SK-N-SH (cell line): ENCODE measurements at regions not wholly inside any gene's neighbourhood (a gene's known extent, or its start where the extent isn't known, plus 50 kb on each side); places are given as distances from the start of the nearest gene placed in this dataset.

Experiments
- CTCF ChIA-PET: fragments of 300-600, 350-600 bp; formaldehyde crosslinking; extraction: SDS; loops from one replicate; lab custom pipeline; 2021; lab: Yijun Ruan, JAX
- POLR2A ChIA-PET: fragments of 350-600 bp; sonication (Branson Sonifier 250); formaldehyde crosslinking; extraction: SDS; loops from one replicate; lab custom pipeline; 2020; ENCODE audit warnings: antibody characterized with exemption, inconsistent platforms; lab: Yijun Ruan, JAX
- DNase-seq: peaks from one replicate; pipeline ENCODE4 v3.0.0; 2012
- H2AFZ ChIP-seq: fragments of 200-600 bp; sonication (generic); 2 replicates; pipeline ENCODE4 v1.8.1; 2016; ENCODE audit warnings: antibody characterized with exemption, mild to moderate bottlenecking, low read depth
- H3F3A ChIP-seq: fragments of 200-600 bp; sonication (generic); replicated peaks from 2 replicates; pipeline ENCODE3; 2016; ENCODE audit warnings: antibody characterized with exemption, mild to moderate bottlenecking; ENCODE audit not compliant: insufficient read depth
- H3K27ac ChIP-seq, 2 experiments: fragments of 200-500 bp in 1 of 2; fragments of 200-600 bp in 1 of 2; sonication (Bioruptor generic) in 1 of 2; sonication (generic), shearing (Covaris generic) in 1 of 2; 2 replicates each; pipeline versions ENCODE4 v1.5.1 to v1.6.1; 2014 to 2016; ENCODE audit warnings: low read depth in 2 of 2, inconsistent platforms in 1 of 2, low read length in 1 of 2, mild to moderate bottlenecking in 1 of 2, mixed read lengths in 1 of 2
- H3K27me3 ChIP-seq: fragments of 200-600 bp; sonication (generic), shearing (Covaris generic); 2 replicates; pipeline ENCODE4 v1.6.1; 2016; ENCODE audit warnings: mixed run types; ENCODE audit not compliant: insufficient read depth
- H3K36me3 ChIP-seq, 2 experiments: fragments of 200-500 bp in 1 of 2; fragments of 200-600 bp in 1 of 2; sonication (Bioruptor generic) in 1 of 2; sonication (generic) in 1 of 2; replicated peaks in 1 of 2; 2 replicates each; pipeline versions ENCODE3 to v1.5.1; 2014 to 2016; ENCODE audit warnings: low read length in 1 of 2, mild to moderate bottlenecking in 1 of 2; ENCODE audit not compliant: insufficient read depth in 2 of 2, control insufficient read depth in 1 of 2
- H3K4me1 ChIP-seq, 2 experiments: fragments of 200-500 bp in 1 of 2; fragments of 200-600 bp in 1 of 2; sonication (Bioruptor generic) in 1 of 2; sonication (generic), shearing (Covaris generic) in 1 of 2; 2 replicates each; pipeline versions ENCODE4 v1.5.1 to v1.6.1; 2014 to 2016; ENCODE audit warnings: low read depth in 1 of 2, low read length in 1 of 2, mixed run types in 1 of 2; ENCODE audit not compliant: insufficient read depth in 2 of 2, control insufficient read depth in 1 of 2
- H3K4me2 ChIP-seq: fragments of 200-600 bp; sonication (generic), shearing (Covaris generic); 2 replicates; pipeline ENCODE4 v1.6.1; 2017; ENCODE audit warnings: mixed run types
- H3K4me3 ChIP-seq, 2 experiments: fragments of 200-500 bp in 1 of 2; fragments of 200-600 bp in 1 of 2; sonication (Bioruptor generic) in 1 of 2; sonication (generic), shearing (Covaris generic) in 1 of 2; 2 replicates each; pipeline versions ENCODE4 v1.5.1 to v1.8.1; 2014 to 2016; ENCODE audit warnings: low read depth in 2 of 2, inconsistent platforms in 1 of 2, low read length in 1 of 2, mild to moderate bottlenecking in 1 of 2, mixed read lengths in 1 of 2, moderate library complexity in 1 of 2
- H3K79me2 ChIP-seq: fragments of 200-600 bp; sonication (generic); 2 replicates; pipeline ENCODE4 v1.8.1; 2017; ENCODE audit warnings: mild to moderate bottlenecking; ENCODE audit not compliant: insufficient read depth
- H3K9ac ChIP-seq: fragments of 200-600 bp; sonication (generic); 2 replicates; pipeline ENCODE4 v1.6.1; 2017; ENCODE audit warnings: mixed run types
- H3K9me2 ChIP-seq: fragments of 200-600 bp; sonication (generic); 2 replicates; pipeline ENCODE4 v1.6.1; 2017; ENCODE audit warnings: mixed run types
- H3K9me3 ChIP-seq: fragments of 200-600 bp; sonication (generic); 2 replicates; pipeline ENCODE4 v1.6.1; 2017; ENCODE audit warnings: mixed run types, mild to moderate bottlenecking, moderate library complexity
- H4K20me1 ChIP-seq: fragments of 200-600 bp; sonication (generic); 2 replicates; pipeline ENCODE4 v1.6.1; 2017; ENCODE audit warnings: mild to moderate bottlenecking, mixed run types; ENCODE audit not compliant: insufficient read depth
- FOSL2 ChIP-seq: IDR thresholded peaks from 2 replicates; pipeline ENCODE4 v1.4.0; 2012; ENCODE audit warnings: low read depth, mild to moderate bottlenecking, moderate library complexity, borderline replicate concordance
- FOXJ3 ChIP-seq: sonication (generic); formaldehyde crosslinking; IDR thresholded peaks from 2 replicates; pipeline ENCODE4 v1.5.1; 2020; ENCODE audit warnings: mild to moderate bottlenecking, missing genetic modification reagents
- FOXM1 ChIP-seq: IDR thresholded peaks from 2 replicates; pipeline ENCODE4 v1.4.0; 2012; ENCODE audit warnings: low read depth, mild to moderate bottlenecking
- GATA2 ChIP-seq: sonication (generic); formaldehyde crosslinking; IDR thresholded peaks from 2 replicates; pipeline ENCODE4 v1.5.0; 2020; ENCODE audit warnings: mild to moderate bottlenecking, missing genetic modification reagents
- MAX ChIP-seq: IDR thresholded peaks from 2 replicates; pipeline ENCODE4 v1.4.0; 2012; ENCODE audit warnings: low read depth
- MEF2A ChIP-seq: IDR thresholded peaks from 2 replicates; pipeline ENCODE4 v1.4.0; 2012; ENCODE audit warnings: low read depth, borderline replicate concordance
- NFIC ChIP-seq: IDR thresholded peaks from 2 replicates; pipeline ENCODE4 v1.4.0; 2012; ENCODE audit warnings: borderline replicate concordance
- NRF1 ChIP-seq: IDR thresholded peaks from 2 replicates; pipeline ENCODE4 v1.6.1; 2012; ENCODE audit warnings: low read depth, mild to moderate bottlenecking, low read length
- RAD21 ChIP-seq: IDR thresholded peaks from 2 replicates; pipeline ENCODE4 v1.6.1; 2012; ENCODE audit warnings: mild to moderate bottlenecking, low read length
- SIN3A ChIP-seq: IDR thresholded peaks from 2 replicates; pipeline ENCODE4 v1.6.1; 2012; ENCODE audit warnings: low read depth, mild to moderate bottlenecking, low read length, moderate library complexity, borderline replicate concordance
- TCF12 ChIP-seq: IDR thresholded peaks from 2 replicates; pipeline ENCODE4 v1.4.0; 2012
- TEAD4 ChIP-seq: IDR thresholded peaks from 2 replicates; pipeline ENCODE4 v1.4.0; 2012; ENCODE audit warnings: mild to moderate bottlenecking, borderline replicate concordance; ENCODE audit not compliant: insufficient read depth
- USF1 ChIP-seq: IDR thresholded peaks from 2 replicates; pipeline ENCODE4 v1.4.0; 2012; ENCODE audit warnings: low read depth, borderline replicate concordance
- ZBTB33 ChIP-seq: IDR thresholded peaks from 2 replicates; pipeline ENCODE4 v1.4.0; 2012; ENCODE audit warnings: low read depth, borderline replicate concordance
- WGBS: methylation state at CpG from one replicate; pipeline ENCODE4 v1.1.6; 2017; ENCODE audit warnings: low lambda C conversion rate; 5-methylcytosine and 5-hydroxymethylcytosine counted together
- TF ChIP-seq, protein P1 (sequence below): IDR thresholded peaks from 2 replicates; pipeline ENCODE4 v1.6.1; 2012; ENCODE audit warnings: mild to moderate bottlenecking, low read depth, low read length, moderate library complexity

DNA sequence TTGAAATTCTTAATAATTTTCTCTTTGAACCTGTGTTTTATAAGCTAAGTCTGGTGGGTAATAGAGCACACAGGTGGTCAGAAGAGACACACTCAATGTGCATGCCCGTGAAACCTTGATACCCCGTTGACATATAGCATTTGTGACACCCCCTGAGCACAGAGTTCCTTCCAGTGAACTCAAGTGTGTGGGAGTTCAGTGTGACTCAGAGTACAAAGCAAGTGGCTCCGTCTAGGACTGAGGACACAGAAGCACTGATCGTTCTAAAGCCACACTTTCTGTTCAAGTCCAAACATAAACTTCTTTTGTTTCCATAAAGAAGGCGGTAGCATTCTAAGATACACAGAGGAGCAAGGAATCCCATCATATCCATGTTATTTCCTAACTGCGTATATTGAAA is 523.6 kb downstream of the PID1 start:
- POLR2A ChIA-PET = no interaction called here
- WGBS = 33% methylated on average over 6 of the region's 6 CpGs

DNA sequence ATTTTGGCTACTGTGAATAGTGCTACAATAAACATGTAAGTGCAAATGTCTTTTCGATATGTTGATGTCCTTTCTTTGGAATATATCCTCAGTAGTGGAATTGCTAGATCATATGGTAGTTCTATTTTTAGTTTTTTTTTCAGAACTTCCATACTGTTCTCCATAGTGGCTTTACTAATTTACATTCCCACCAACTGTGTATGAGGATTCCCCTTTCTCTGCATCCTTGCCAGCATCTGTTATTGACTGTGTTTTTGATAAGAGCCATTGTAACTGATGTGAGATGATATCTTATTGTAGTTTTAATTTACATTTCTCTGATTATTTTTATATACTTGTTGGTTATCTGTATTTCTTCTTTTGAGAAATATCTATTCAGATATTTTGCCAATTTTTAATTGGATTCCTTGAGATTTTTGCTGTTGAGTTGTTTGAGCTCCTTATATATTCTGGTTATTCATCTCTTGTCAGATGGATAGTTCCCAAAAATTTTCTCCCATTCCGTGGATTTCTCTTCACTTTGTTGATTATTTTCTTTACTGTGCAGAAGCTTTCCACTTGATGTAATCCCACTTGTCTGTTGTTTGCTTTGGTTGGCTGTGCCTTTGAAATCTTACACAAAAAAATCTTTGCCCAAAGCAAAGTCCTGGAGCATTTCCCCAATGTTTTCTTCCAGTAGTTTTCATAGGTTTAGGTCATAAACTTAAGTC is 532.3 kb downstream of the PID1 start:
- POLR2A ChIA-PET = no interaction called here
- WGBS = 24% methylated on average over 2 of the region's 2 CpGs

More for the DNA sequence above, 523.6 kb downstream of the PID1 start:
- Histone ChIP-seq H3K27me3 (no peaks in the 10 kb centered on the region), H3K4me2 (no peak overlapping the region), H3K9me2 (no peaks in the 10 kb centered on the region), H4K20me1 (no peaks in the 10 kb centered on the region), H3K27ac (no peak overlapping the region), H3F3A (no peaks in the 10 kb centered on the region), H2AFZ (no peak overlapping the region), H3K79me2 (no peaks in the 10 kb centered on the region), H3K36me3 (no peaks in the 10 kb centered on the region), H3K9me3 (no peaks in the 10 kb centered on the region), H3K9ac (no peak overlapping the region), H3K4me3 (no peak overlapping the region), H3K4me1 (no peaks in the 10 kb centered on the region; a peak in 1 of 4 replicates)
- DNase-seq = no peak
- TF ChIP-seq FOXJ3 (no peak), NFIC (no peak)
- CTCF ChIA-PET = no interaction called here

GRCh38 chr2:228735697-228736096 is 535.4 kb downstream of the PID1 start:
- Histone ChIP-seq H3K79me2 (no peaks in the 10 kb centered on the region), H4K20me1 (no peaks in the 10 kb centered on the region), H3K27me3 (no peaks in the 10 kb centered on the region), H3K4me3 (no peak overlapping the region), H3K9ac (no peak overlapping the region), H3F3A (no peaks in the 10 kb centered on the region), H3K4me1 (no peaks in the 10 kb centered on the region), H3K4me2 (no peak overlapping the region), H3K36me3 (no peaks in the 10 kb centered on the region), H3K9me3 (no peaks in the 10 kb centered on the region), H3K9me2 (no peaks in the 10 kb centered on the region), H3K27ac (no peak overlapping the region), H2AFZ (no peak overlapping the region)
- WGBS = 40% methylated on average over 3 of the region's 3 CpGs
- DNase-seq = no peak
- ChIA-PET POLR2A (no interaction called here), CTCF (interaction anchor here (0.6 kb wide), 1 partner anchor 584 kb away, joined by 3 read pairs; no protein-coding TSS in a partner anchor)
- TF ChIP-seq, protein P1, sequence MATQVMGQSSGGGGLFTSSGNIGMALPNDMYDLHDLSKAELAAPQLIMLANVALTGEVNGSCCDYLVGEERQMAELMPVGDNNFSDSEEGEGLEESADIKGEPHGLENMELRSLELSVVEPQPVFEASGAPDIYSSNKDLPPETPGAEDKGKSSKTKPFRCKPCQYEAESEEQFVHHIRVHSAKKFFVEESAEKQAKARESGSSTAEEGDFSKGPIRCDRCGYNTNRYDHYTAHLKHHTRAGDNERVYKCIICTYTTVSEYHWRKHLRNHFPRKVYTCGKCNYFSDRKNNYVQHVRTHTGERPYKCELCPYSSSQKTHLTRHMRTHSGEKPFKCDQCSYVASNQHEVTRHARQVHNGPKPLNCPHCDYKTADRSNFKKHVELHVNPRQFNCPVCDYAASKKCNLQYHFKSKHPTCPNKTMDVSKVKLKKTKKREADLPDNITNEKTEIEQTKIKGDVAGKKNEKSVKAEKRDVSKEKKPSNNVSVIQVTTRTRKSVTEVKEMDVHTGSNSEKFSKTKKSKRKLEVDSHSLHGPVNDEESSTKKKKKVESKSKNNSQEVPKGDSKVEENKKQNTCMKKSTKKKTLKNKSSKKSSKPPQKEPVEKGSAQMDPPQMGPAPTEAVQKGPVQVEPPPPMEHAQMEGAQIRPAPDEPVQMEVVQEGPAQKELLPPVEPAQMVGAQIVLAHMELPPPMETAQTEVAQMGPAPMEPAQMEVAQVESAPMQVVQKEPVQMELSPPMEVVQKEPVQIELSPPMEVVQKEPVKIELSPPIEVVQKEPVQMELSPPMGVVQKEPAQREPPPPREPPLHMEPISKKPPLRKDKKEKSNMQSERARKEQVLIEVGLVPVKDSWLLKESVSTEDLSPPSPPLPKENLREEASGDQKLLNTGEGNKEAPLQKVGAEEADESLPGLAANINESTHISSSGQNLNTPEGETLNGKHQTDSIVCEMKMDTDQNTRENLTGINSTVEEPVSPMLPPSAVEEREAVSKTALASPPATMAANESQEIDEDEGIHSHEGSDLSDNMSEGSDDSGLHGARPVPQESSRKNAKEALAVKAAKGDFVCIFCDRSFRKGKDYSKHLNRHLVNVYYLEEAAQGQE = no peak
- TF ChIP-seq MAX = no peak
- TF ChIP-seq NFIC = no peak
- TF ChIP-seq NRF1 = no peak
- TF ChIP-seq TEAD4 = no peak
- no peak for TF ChIP-seq RAD21
- TF ChIP-seq FOXM1 = no peak
- TF ChIP-seq ZBTB33 = no peak
- TF ChIP-seq MEF2A = no peak
- no peak for TF ChIP-seq TCF12
- no peak for TF ChIP-seq USF1
- TF ChIP-seq GATA2 (CRISPR knock-in tag) = no peak
- TF ChIP-seq SIN3A = no peak
- no peak for TF ChIP-seq FOSL2

More for the DNA sequence above, 532.3 kb downstream of the PID1 start:
- H3K79me2 ChIP-seq = no peaks in the 10 kb centered on the region
- no peak for DNase-seq
- H3K27ac ChIP-seq = no peak overlapping the region
- no peaks in the 10 kb centered on the region for H4K20me1 ChIP-seq
- no peaks in the 10 kb centered on the region for H3F3A ChIP-seq
- no peak overlapping the region for H3K4me2 ChIP-seq
- H3K9me3 ChIP-seq = no peaks in the 10 kb centered on the region
- no peak for TF ChIP-seq FOXM1
- TF ChIP-seq, all 33 proteins: peak for 0
- CTCF ChIA-PET = no interaction called here
- no peak overlapping the region for H3K9ac ChIP-seq
- H2AFZ ChIP-seq = no peak overlapping the region
- H3K36me3 ChIP-seq = no peaks in the 10 kb centered on the region
- no peaks in the 10 kb centered on the region for H3K27me3 ChIP-seq
- no peaks in the 10 kb centered on the region for H3K9me2 ChIP-seq
- no peak overlapping the region for H3K4me3 ChIP-seq
- no peaks in the 10 kb centered on the region for H3K4me1 ChIP-seq
